ENCODE measurements at regions not wholly inside any gene's neighbourhood (a gene's known extent, or its start where the extent isn't known, plus 50 kb on each side); places are given as distances from the start of the nearest gene placed in this dataset.

- H3K4me3 ChIP-seq = no peak overlapping the region
- H3K27me3 ChIP-seq (replicated peaks; ENCODE audit: insufficient read depth) = no peaks in the 10 kb centered on the region
- 87% methylated on average over 21 of the region's 21 CpGs for WGBS
- H3K4me1 ChIP-seq (replicated peaks) = no peaks in the 10 kb centered on the region
- TF ChIP-seq CTCF (IDR thresholded peaks at IDR 0.05) (no peak), POLR2A (IDR thresholded peaks at IDR 0.05) (no peak), POLR2AphosphoS5 (IDR thresholded peaks at IDR 0.05) (no peak)
- no peaks in the 10 kb centered on the region for H3K36me3 ChIP-seq
- H3K27ac ChIP-seq = no peak overlapping the region
- no peaks in the 10 kb centered on the region for H3K9me3 ChIP-seq
- intact Hi-C loops (cut with DNase I) = no loop called here
- no peak for DNase-seq (ENCODE audit: low spot score)
Measured at GRCh38 chr7:389911-390601, 100.1 kb downstream of the FOXL3 start.

GRCh38 chr7:390761-391410 is 100.9 kb downstream of the FOXL3 start:
- no peak for DNase-seq (ENCODE audit: low spot score)
- no peaks in the 10 kb centered on the region for H3K9me3 ChIP-seq
- no peaks in the 10 kb centered on the region for H3K36me3 ChIP-seq
- 82% methylated on average over 18 of the region's 20 CpGs for WGBS
- H3K4me1 ChIP-seq (replicated peaks) = no peaks in the 10 kb centered on the region
- H3K27me3 ChIP-seq (replicated peaks; ENCODE audit: insufficient read depth) = no peaks in the 10 kb centered on the region
- no peak overlapping the region for H3K4me3 ChIP-seq
- intact Hi-C loops (cut with DNase I) = no loop called here
- H3K27ac ChIP-seq = peak overlapping the region in 1 of 2 donors; percentile 22
- TF ChIP-seq POLR2AphosphoS5 (IDR thresholded peaks at IDR 0.05) (no peak), CTCF (IDR thresholded peaks at IDR 0.05) (no peak), POLR2A (IDR thresholded peaks at IDR 0.05) (no peak)

GRCh38 chr7:391411-391951 is 101.5 kb downstream of the FOXL3 start:
- no peak overlapping the region for H3K4me3 ChIP-seq
- H3K27ac ChIP-seq = no peak overlapping the region
- no peaks in the 10 kb centered on the region for H3K36me3 ChIP-seq
- H3K9me3 ChIP-seq = no peaks in the 10 kb centered on the region
- DNase-seq (ENCODE audit: low spot score) = peak; percentile 58
- TF ChIP-seq POLR2A (IDR thresholded peaks at IDR 0.05) (no peak), CTCF (IDR thresholded peaks at IDR 0.05) (peak in 2 of 4 experiments; percentile 11 to 17), POLR2AphosphoS5 (IDR thresholded peaks at IDR 0.05) (peak; percentile 23)
- 43% methylated on average over 26 of the region's 26 CpGs for WGBS
- intact Hi-C loops (cut with DNase I) = no loop called here
- H3K4me1 ChIP-seq (replicated peaks) = no peaks in the 10 kb centered on the region
- H3K27me3 ChIP-seq (replicated peaks; ENCODE audit: insufficient read depth) = no peaks in the 10 kb centered on the region

GRCh38 chr7:391961-392524 is 102.1 kb downstream of the FOXL3 start:
- no peak overlapping the region for H3K27ac ChIP-seq
- H3K4me3 ChIP-seq = no peak overlapping the region
- H3K27me3 ChIP-seq (replicated peaks; ENCODE audit: insufficient read depth) = no peaks in the 10 kb centered on the region
- H3K4me1 ChIP-seq (replicated peaks) = no peaks in the 10 kb centered on the region
- DNase-seq (ENCODE audit: low spot score) = no peak
- intact Hi-C loops (cut with DNase I) = no loop called here
- TF ChIP-seq CTCF (IDR thresholded peaks at IDR 0.05) (no peak), POLR2AphosphoS5 (IDR thresholded peaks at IDR 0.05) (no peak), POLR2A (IDR thresholded peaks at IDR 0.05) (no peak)
- H3K9me3 ChIP-seq = no peaks in the 10 kb centered on the region
- H3K36me3 ChIP-seq = no peaks in the 10 kb centered on the region
- 91% methylated on average over 25 of the region's 25 CpGs for WGBS

Measured in prostate gland (tissue), 2 donors.